D721Med (cell line): ENCODE measurements at regions not wholly inside any gene's neighbourhood (a gene's known extent, or its start where the extent isn't known, plus 50 kb on each side); places are given as distances from the start of the nearest gene placed in this dataset.

Experiments
- DNase-seq: peaks from one replicate; pipeline ENCODE4 v3.0.0; 2011; ENCODE audit warnings: low spot score; ENCODE audit not compliant: insufficient read length
- FAIRE-seq: peaks from 2 replicates; lab custom pipeline; 2011; peaks lifted over from hg19 to GRCh38; lab: Jason Lieb, UNC
- CTCF ChIP-seq: IDR thresholded peaks from 2 replicates; pipeline ENCODE4 v1.5.1; 2012; ENCODE audit warnings: mild to moderate bottlenecking, control low read depth; ENCODE audit not compliant: insufficient read depth; ENCODE audit errors: missing control alignments

DNA sequence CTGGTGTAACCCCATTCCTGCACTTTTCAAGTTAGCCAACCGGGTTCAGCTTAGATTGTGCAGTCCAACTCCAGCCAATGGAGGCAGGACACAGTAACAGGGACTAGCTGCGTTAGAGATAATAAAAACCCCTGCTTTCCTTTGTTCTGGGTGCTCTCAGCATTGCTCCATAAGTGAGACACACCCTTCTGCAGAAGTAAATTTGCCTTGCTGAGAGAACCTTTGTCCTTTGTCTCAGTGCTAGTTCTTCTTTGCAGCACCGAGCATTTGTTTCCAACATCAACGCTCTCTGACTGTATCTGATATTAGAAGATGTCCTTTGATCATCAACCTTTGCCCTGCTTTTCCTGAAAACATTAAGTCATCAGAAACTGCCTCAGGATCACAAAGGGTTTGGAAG lies 169.5 kb upstream of the OR13F1 start:
- DNase-seq (no peak), FAIRE-seq (no peak)

GRCh38 chr9:104339692-104340091 lies 164.4 kb upstream of the OR13F1 start:
- no peak for DNase-seq
- FAIRE-seq = no peak
- no peak for TF ChIP-seq CTCF

More for the DNA sequence above, 169.5 kb upstream of the OR13F1 start:
- TF ChIP-seq CTCF = no peak

DNA sequence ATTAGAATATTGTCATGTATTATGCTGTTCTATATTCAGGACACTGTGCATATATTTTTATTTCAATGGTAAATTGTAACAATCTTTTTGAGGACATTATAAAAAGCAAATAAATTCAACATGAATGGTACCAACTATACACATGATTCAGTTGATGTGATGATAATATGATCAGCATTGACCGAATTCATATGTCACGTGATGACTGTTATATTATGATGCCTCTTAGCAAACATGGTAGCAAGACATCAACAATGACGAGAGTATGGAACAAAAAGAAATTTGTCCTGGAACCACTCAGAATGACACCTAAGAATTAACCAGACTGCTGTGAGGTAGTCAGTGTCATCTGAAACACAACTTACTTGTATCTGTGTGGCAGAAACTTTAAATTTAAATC lies 161.5 kb upstream of the OR13F1 start:
- DNase-seq = no peak
- TF ChIP-seq CTCF = no peak
- FAIRE-seq = no peak

DNA sequence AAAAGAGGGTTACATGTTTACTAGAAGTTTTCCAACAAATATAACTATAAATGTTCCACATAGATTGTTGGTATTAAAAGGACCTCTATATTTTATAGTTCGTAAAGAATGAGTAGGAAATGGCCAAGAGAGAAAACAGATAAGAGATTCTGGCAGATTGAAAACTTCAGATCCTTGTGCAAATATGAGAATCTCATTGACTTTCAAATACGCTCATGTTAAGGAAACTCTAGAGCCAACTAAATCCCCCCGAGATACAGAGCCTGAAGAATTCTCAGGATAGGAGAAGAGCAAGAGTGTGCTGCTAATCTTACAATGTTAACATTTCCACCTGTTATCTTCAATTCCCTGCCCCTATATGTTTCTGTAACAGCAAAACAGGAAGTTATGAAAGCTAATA lies 159.0 kb upstream of the OR13F1 start:
- FAIRE-seq (no peak), DNase-seq (no peak)
- TF ChIP-seq CTCF = no peak

DNA sequence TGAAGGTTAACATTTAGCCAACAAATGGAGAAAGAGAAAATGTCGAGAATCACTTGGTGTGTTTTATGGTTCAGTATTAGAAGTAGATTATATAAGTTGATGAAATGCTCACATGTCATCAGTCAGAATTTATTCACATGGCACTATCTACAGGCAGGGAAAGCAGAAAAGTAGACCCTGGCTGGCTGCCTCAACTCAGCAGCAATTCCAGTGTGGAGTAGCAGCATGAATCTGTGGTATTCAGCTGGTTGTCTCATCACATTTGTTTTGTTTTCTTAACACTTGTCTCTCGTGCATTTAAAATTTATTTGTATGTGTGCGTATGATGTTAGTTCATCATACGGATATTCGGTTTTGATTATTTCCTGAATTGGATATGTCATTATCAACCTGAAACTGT lies 153.5 kb upstream of the OR13F1 start:
- DNase-seq (no peak), FAIRE-seq (no peak)
- TF ChIP-seq CTCF = no peak

GRCh38 chr9:104351726-104352125 lies 152.3 kb upstream of the OR13F1 start:
- TF ChIP-seq CTCF = no peak
- DNase-seq (no peak), FAIRE-seq (no peak)

- no peak for FAIRE-seq
- TF ChIP-seq CTCF = no peak
- DNase-seq = no peak
Observed at GRCh38 chr9:104361207-104361606, 142.9 kb upstream of the OR13F1 start.
